GM10248 (cell line): ENCODE measurements at regions not wholly inside any gene's neighbourhood (a gene's known extent, or its start where the extent isn't known, plus 50 kb on each side); places are given as distances from the start of the nearest gene placed in this dataset.

Experiments
- CTCF ChIA-PET: fragments of 300-600 bp; sonication (Branson Sonifier 250); formaldehyde crosslinking; extraction: SDS; loops from one replicate; lab custom pipeline; 2021; ENCODE audit warnings: antibody characterized with exemption; lab: Yijun Ruan, JAX
- POLR2A ChIA-PET: fragments of 350-650 bp; sonication (Branson Sonifier 250); formaldehyde crosslinking; extraction: SDS; loops from one replicate; lab custom pipeline; 2020; ENCODE audit warnings: antibody characterized with exemption; lab: Yijun Ruan, JAX
- DNase-seq: peaks from one replicate; pipeline ENCODE4 v3.0.0; 2012; ENCODE audit errors: extremely low spot score
- TF ChIP-seq, protein P1 (sequence below): IDR thresholded peaks from 2 replicates; pipeline ENCODE4 v1.5.1; 2012; ENCODE audit warnings: mild to moderate bottlenecking, low read depth; ENCODE audit errors: extremely low read depth, missing control alignments, control extremely low read depth

- TF ChIP-seq, protein P1, sequence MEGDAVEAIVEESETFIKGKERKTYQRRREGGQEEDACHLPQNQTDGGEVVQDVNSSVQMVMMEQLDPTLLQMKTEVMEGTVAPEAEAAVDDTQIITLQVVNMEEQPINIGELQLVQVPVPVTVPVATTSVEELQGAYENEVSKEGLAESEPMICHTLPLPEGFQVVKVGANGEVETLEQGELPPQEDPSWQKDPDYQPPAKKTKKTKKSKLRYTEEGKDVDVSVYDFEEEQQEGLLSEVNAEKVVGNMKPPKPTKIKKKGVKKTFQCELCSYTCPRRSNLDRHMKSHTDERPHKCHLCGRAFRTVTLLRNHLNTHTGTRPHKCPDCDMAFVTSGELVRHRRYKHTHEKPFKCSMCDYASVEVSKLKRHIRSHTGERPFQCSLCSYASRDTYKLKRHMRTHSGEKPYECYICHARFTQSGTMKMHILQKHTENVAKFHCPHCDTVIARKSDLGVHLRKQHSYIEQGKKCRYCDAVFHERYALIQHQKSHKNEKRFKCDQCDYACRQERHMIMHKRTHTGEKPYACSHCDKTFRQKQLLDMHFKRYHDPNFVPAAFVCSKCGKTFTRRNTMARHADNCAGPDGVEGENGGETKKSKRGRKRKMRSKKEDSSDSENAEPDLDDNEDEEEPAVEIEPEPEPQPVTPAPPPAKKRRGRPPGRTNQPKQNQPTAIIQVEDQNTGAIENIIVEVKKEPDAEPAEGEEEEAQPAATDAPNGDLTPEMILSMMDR: no peak
- ChIA-PET CTCF (interaction anchor here (1.0 kb wide), 1 partner anchor 45 kb away, joined by 3 read pairs; no protein-coding TSS in a partner anchor), POLR2A (no interaction called here)
- DNase-seq: no peak
Observed at GRCh38 chr1:14010476-14010875, 310.5 kb downstream of the PRDM2 start.

DNA sequence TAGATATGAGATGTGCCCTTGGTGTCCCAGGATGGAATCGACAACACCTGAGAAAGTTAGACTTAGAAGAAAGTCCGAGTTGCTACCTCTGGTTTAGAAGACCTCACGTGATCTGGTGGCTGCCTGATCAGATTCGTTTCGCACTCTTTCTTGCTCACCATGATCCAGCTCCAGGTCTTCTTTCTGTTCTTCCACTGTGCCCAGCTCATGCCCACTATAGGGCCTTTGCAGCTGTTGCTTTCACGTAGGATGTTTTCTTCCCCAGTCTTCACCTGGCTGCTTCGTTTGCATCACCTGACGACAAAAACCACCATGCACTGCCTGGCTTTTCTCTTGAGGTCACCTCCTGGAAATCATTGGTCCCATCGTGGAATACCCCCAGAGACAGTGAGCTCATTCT, 311.1 kb downstream of the PRDM2 start:
- CTCF ChIA-PET: no interaction called here
- DNase-seq: no peak
- TF ChIP-seq, protein P1: no peak
- POLR2A ChIA-PET: no interaction called here

DNA sequence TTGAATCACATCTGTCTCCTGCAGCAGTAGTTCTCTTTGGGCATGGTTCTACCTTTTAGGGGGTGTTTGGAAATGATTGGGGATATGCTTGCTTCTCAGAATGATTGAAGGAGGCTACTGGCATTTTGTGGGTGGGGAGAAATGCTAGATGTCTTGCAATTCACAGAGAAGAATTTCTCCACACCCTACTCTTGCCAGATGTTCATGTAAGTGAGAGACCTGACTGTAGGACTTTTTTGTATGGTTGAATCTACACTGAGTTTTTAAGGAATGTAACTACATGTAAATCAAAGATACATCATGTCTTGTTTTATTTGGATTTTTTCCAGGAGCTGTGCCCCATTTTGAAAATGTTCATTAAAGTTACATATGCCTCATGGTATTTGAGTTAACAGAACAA, 311.9 kb downstream of the PRDM2 start:
- ChIA-PET CTCF (no interaction called here), POLR2A (no interaction called here)
- TF ChIP-seq, protein P1: no peak
- DNase-seq: no peak

DNA sequence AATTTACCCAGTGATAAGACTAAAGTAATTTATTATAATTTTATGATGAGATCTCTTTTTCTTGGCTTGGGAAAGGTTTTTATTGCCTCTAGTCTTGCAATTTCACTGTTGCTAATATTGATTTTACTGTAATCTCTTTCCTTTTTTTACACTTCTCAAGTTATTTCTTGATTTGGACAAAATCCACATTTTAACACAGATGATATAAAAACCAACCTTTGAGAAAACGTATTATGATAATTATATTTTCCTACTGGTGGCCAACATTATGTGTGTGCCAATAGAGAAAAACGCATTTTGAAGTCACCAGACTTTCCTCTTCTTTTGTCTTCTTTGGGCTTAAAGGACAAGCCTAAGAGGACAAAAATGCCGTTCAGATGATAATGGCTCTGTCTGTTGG, 314.9 kb downstream of the PRDM2 start:
- ChIA-PET POLR2A (no interaction called here), CTCF (no interaction called here)
- TF ChIP-seq, protein P1: no peak
- no peak for DNase-seq

DNA sequence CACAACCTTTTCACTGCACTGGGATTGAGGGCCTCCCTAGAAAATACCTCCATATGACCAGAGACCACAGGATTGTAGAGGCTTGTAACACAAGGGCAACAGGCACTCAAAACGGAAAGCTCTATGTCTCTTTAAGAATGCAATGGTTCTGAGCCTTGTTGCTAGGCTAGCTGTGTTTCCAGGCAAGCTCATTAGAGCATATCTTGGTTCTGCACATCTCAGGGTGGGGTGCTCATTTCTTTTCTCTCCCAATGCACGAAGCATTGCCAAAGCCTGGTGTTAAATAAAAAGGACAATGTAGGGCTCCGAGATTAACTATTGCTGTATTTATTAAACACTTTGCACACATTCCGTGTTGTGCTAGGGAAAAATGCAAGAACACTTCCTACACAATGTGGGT, 315.9 kb downstream of the PRDM2 start:
- ChIA-PET CTCF (no interaction called here), POLR2A (no interaction called here)
- DNase-seq: no peak
- TF ChIP-seq, protein P1: no peak

- no peak for DNase-seq
- TF ChIP-seq, protein P1: no peak
- ChIA-PET CTCF (interaction anchor here (1.3 to 2.1 kb wide), 2 partner anchors 22 to 1010 kb away, joined by 4 to 7 read pairs; no protein-coding TSS in a partner anchor), POLR2A (no interaction called here)
Observed at GRCh38 chr1:14017531-14017961, 317.6 kb downstream of the PRDM2 start.
